H9 (cell line): ENCODE measurements at regions not wholly inside any gene's neighbourhood (a gene's known extent, or its start where the extent isn't known, plus 50 kb on each side); places are given as distances from the start of the nearest gene placed in this dataset.

Experiments
- DNase-seq: peaks from one replicate; pipeline ENCODE4 v3.0.0-alpha.2; 2017
- H2AFZ ChIP-seq: one replicate; pipeline ENCODE4 v1.6.1; 2013; ENCODE audit warnings: mild to moderate bottlenecking, low read length, control low read depth, moderate library complexity
- H2AK5ac ChIP-seq: 2 replicates; pipeline ENCODE4 v1.6.1; 2013; ENCODE audit warnings: low read length, control low read depth, mixed read lengths; ENCODE audit not compliant: insufficient read length
- H2BK120ac ChIP-seq: one replicate; pipeline ENCODE4 v1.6.1; 2013; ENCODE audit warnings: low read depth, mild to moderate bottlenecking, low read length, control low read depth, inconsistent platforms; ENCODE audit not compliant: poor library complexity, severe bottlenecking
- H2BK12ac ChIP-seq: 2 replicates; pipeline ENCODE4 v1.6.1; 2013; ENCODE audit warnings: low read length, control low read depth, mixed read lengths, low read depth; ENCODE audit not compliant: insufficient read length
- H2BK15ac ChIP-seq: 2 replicates; pipeline ENCODE4 v1.6.1; 2013; ENCODE audit warnings: low read depth, low read length, control low read depth
- H2BK20ac ChIP-seq: one replicate; pipeline ENCODE4 v1.6.1; 2013; ENCODE audit warnings: low read depth, mild to moderate bottlenecking, low read length, control low read depth, inconsistent platforms; ENCODE audit not compliant: poor library complexity, severe bottlenecking
- H2BK5ac ChIP-seq: 2 replicates; pipeline ENCODE4 v1.6.1; 2013; ENCODE audit warnings: low read length, control low read depth, mixed read lengths; ENCODE audit not compliant: insufficient read length
- H3K14ac ChIP-seq: 2 replicates; pipeline ENCODE4 v1.6.1; 2013; ENCODE audit warnings: low read length, control low read depth; ENCODE audit not compliant: insufficient read depth
- H3K18ac ChIP-seq: 2 replicates; pipeline ENCODE4 v1.6.1; 2013; ENCODE audit warnings: low read depth, mild to moderate bottlenecking, mixed read lengths, low read length, control low read depth; ENCODE audit not compliant: insufficient read length
- H3K23ac ChIP-seq: 2 replicates; pipeline ENCODE4 v1.6.1; 2013; ENCODE audit warnings: low read length, control low read depth, mixed read lengths, low read depth; ENCODE audit not compliant: insufficient read length
- H3K23me2 ChIP-seq: 2 replicates; pipeline ENCODE4 v1.6.1; 2013; ENCODE audit warnings: low read depth, mild to moderate bottlenecking, mixed read lengths, low read length, control low read depth; ENCODE audit not compliant: insufficient read length, poor library complexity, severe bottlenecking
- H3K27ac ChIP-seq: 2 replicates; pipeline ENCODE4 v1.5.1; 2013; ENCODE audit warnings: low read length, control low read depth, mixed read lengths, low read depth; ENCODE audit not compliant: insufficient read length
- H3K27me3 ChIP-seq: 2 replicates; pipeline ENCODE4 v1.6.1; 2013; ENCODE audit warnings: low read length, control low read depth, inconsistent platforms; ENCODE audit not compliant: insufficient read depth
- H3K4ac ChIP-seq: 2 replicates; pipeline ENCODE4 v1.6.1; 2013; ENCODE audit warnings: low read depth, mild to moderate bottlenecking, control low read depth, inconsistent platforms, low read length, moderate library complexity
- H3K4me1 ChIP-seq: 2 replicates; pipeline ENCODE4 v1.6.1; 2013; ENCODE audit warnings: low read length, control low read depth, inconsistent platforms; ENCODE audit not compliant: insufficient read depth
- H3K4me2 ChIP-seq: 2 replicates; pipeline ENCODE4 v1.6.1; 2013; ENCODE audit warnings: low read length, control low read depth, mixed read lengths; ENCODE audit not compliant: insufficient read length, insufficient read depth
- H3K56ac ChIP-seq: 2 replicates; pipeline ENCODE4 v1.6.1; 2013; ENCODE audit warnings: low read depth, mild to moderate bottlenecking, mixed read lengths, low read length, control low read depth; ENCODE audit not compliant: insufficient read length
- H3K79me1 ChIP-seq: 2 replicates; pipeline ENCODE4 v1.6.1; 2013; ENCODE audit warnings: low read depth, mild to moderate bottlenecking, moderate library complexity, low read length, control low read depth, inconsistent platforms; ENCODE audit not compliant: insufficient read depth, poor library complexity, severe bottlenecking
- H3K79me2 ChIP-seq: 2 replicates; pipeline ENCODE4 v1.6.1; 2013; ENCODE audit warnings: low read length, control low read depth, inconsistent platforms; ENCODE audit not compliant: insufficient read depth
- H3K9ac ChIP-seq: 2 replicates; pipeline ENCODE4 v1.6.1; 2013; ENCODE audit warnings: low read length, control low read depth, mixed read lengths; ENCODE audit not compliant: insufficient read length; ENCODE audit errors: extremely low read depth
- H3K9me3 ChIP-seq: one replicate; pipeline ENCODE4 v1.6.1; 2013; ENCODE audit warnings: low read depth, low read length, inconsistent platforms; ENCODE audit not compliant: control insufficient read depth
- H3T11ph ChIP-seq: one replicate; pipeline ENCODE4 v1.6.1; 2013; ENCODE audit warnings: mild to moderate bottlenecking, low read length, control low read depth, inconsistent platforms
- H4K20me1 ChIP-seq: one replicate; pipeline ENCODE4 v1.6.1; 2013; ENCODE audit not compliant: control insufficient read depth, insufficient read length, insufficient read depth
- H4K5ac ChIP-seq: 2 replicates; pipeline ENCODE4 v1.6.1; 2013; ENCODE audit warnings: low read depth, mild to moderate bottlenecking, mixed read lengths, low read length, control low read depth; ENCODE audit not compliant: insufficient read length
- H4K8ac ChIP-seq: replicated peaks from 2 replicates; pipeline ENCODE4 v1.6.1; 2013; ENCODE audit warnings: low read length, control low read depth, mixed read lengths, low read depth; ENCODE audit not compliant: insufficient read length
- H4K91ac ChIP-seq: 2 replicates; pipeline ENCODE4 v1.6.1; 2013; ENCODE audit warnings: low read depth, mild to moderate bottlenecking, moderate library complexity, mixed read lengths, low read length, control low read depth; ENCODE audit not compliant: insufficient read length
- H3K27ac Mint-ChIP-seq, 3 experiments: 2 replicates in 2 of 3; 3 replicates in 1 of 3; pipeline ENCODE4 v1.8.0; 2020 to 2021; ENCODE audit warnings: mixed read lengths in 3 of 3, mild to moderate bottlenecking in 1 of 3, moderate library complexity in 1 of 3
- H3K27me3 Mint-ChIP-seq: 2 replicates; pipeline ENCODE4 v1.8.0; 2021; ENCODE audit warnings: low read depth, mild to moderate bottlenecking, moderate library complexity, mixed read lengths
- H3K36me3 Mint-ChIP-seq, 3 experiments: 2 replicates in 2 of 3; 3 replicates in 1 of 3; pipeline ENCODE4 v1.8.0; 2020 to 2021; ENCODE audit warnings: low read depth in 3 of 3, mixed read lengths in 3 of 3; ENCODE audit not compliant: insufficient read depth in 1 of 3
- H3K4me1 Mint-ChIP-seq, 2 experiments: 2 replicates each; pipeline ENCODE4 v1.8.0; 2020; ENCODE audit warnings: mixed read lengths in 2 of 2
- H3K4me3 Mint-ChIP-seq, 2 experiments: 2 replicates in 1 of 2; 3 replicates in 1 of 2; pipeline ENCODE4 v1.8.0; 2020 to 2021; ENCODE audit warnings: mild to moderate bottlenecking in 2 of 2, mixed read lengths in 2 of 2, moderate library complexity in 1 of 2
- H3K9me3 Mint-ChIP-seq, 2 experiments: 2 replicates in 1 of 2; 3 replicates in 1 of 2; pipeline ENCODE4 v1.8.0; 2020; ENCODE audit warnings: mild to moderate bottlenecking in 2 of 2, mixed read lengths in 2 of 2, moderate library complexity in 1 of 2
- CTCF ChIP-seq: fragments of 200-600 bp; sonication (generic); conservative IDR thresholded peaks from 3 replicates; pipeline ENCODE4 v1.8.0; 2021; ENCODE audit warnings: antibody characterized with exemption, mild to moderate bottlenecking

- Mint-ChIP-seq H3K4me1 (peaks cover 5 to 6% of the 10 kb centered on the region in 2 experiments), H3K36me3 (no peaks in the 10 kb centered on the region)
- no peak overlapping the region for H3K18ac ChIP-seq
Measured at GRCh38 chr2:59223742-59224141, 982.6 kb upstream of the FANCL start.

More at GRCh38 chr2:59223742-59224141, 982.6 kb upstream of the FANCL start:
- Histone ChIP-seq H3K14ac (no peak overlapping the region), H2BK12ac (no peak overlapping the region), H3K23ac (no peak overlapping the region), H3K4me1 (no peaks in the 10 kb centered on the region), H3T11ph (no peak overlapping the region), H3K4ac (no peak overlapping the region), H3K79me1 (no peaks in the 10 kb centered on the region), H2BK15ac (no peak overlapping the region), H4K91ac (no peak overlapping the region), H3K9ac (no peak overlapping the region), H2BK5ac (no peak overlapping the region), H4K8ac (no peak overlapping the region), H2AFZ (no peak overlapping the region), H3K23me2 (no peaks in the 10 kb centered on the region), H4K20me1 (no peaks in the 10 kb centered on the region), H3K4me2 (no peak overlapping the region), H3K79me2 (no peaks in the 10 kb centered on the region), H2AK5ac (no peak overlapping the region), H4K5ac (no peak overlapping the region), H3K9me3 (no peaks in the 10 kb centered on the region), H2BK20ac (no peak overlapping the region), H2BK120ac (no peak overlapping the region), H3K27ac (no peak overlapping the region), H3K27me3 (no peaks in the 10 kb centered on the region), H3K56ac (no peak overlapping the region)
- H3K4me3 Mint-ChIP-seq, result no peak overlapping the region
- H3K27ac Mint-ChIP-seq, result no peak overlapping the region
- no peaks in the 10 kb centered on the region for H3K9me3 Mint-ChIP-seq
- TF ChIP-seq CTCF, result no peak
- no peak for DNase-seq
- no peaks in the 10 kb centered on the region; the same call in 1 of the 2 replicates for H3K27me3 Mint-ChIP-seq
